H1 (cell line): ENCODE measurements at regions not wholly inside any gene's neighbourhood (a gene's known extent, or its start where the extent isn't known, plus 50 kb on each side); places are given as distances from the start of the nearest gene placed in this dataset.

ENCODE experiments used
- CTCF ChIA-PET: fragments of 300-600 bp; sonication (Branson Sonifier 250); formaldehyde crosslinking; loops from one replicate; lab custom pipeline; 2021; ENCODE audit not compliant: partially characterized antibody; lab: Charles Lee
- POLR2A ChIA-PET: fragments of 300-600 bp; sonication (Branson Sonifier 250); formaldehyde crosslinking; loops from one replicate; lab custom pipeline; 2021; ENCODE audit warnings: inconsistent platforms; ENCODE audit not compliant: partially characterized antibody; lab: Charles Lee
- DNase-seq, 2 experiments: peaks; one replicate each; pipeline versions ENCODE4 v3.0.0 to v3.0.0-alpha.2; 2010 to 2022; ENCODE audit warnings: low spot score in 2 of 2, low read depth in 1 of 2, mixed read lengths in 1 of 2
- FAIRE-seq: peaks from 2 replicates; lab custom pipeline; 2011; peaks lifted over from hg19 to GRCh38; lab: Jason Lieb, UNC
- H2AFZ ChIP-seq: 2 replicates; pipeline ENCODE4 v1.8.1; 2012; ENCODE audit warnings: low read length, inconsistent platforms
- H2AK5ac ChIP-seq: 2 replicates; pipeline ENCODE4 v1.6.1; 2013; ENCODE audit warnings: low read depth, low read length
- H2BK120ac ChIP-seq: replicated peaks from 2 replicates; pipeline ENCODE3; 2013; ENCODE audit warnings: low read depth, low read length, inconsistent platforms
- H2BK12ac ChIP-seq: 2 replicates; pipeline ENCODE4 v1.6.1; 2013; ENCODE audit warnings: low read depth, low read length
- H2BK15ac ChIP-seq: 2 replicates; pipeline ENCODE4 v1.6.1; 2013; ENCODE audit warnings: low read length
- H2BK20ac ChIP-seq: 2 replicates; pipeline ENCODE4 v1.6.1; 2013; ENCODE audit warnings: low read length
- H2BK5ac ChIP-seq: 2 replicates; pipeline ENCODE4 v1.6.1; 2013; ENCODE audit warnings: low read depth, low read length
- H3K14ac ChIP-seq: 2 replicates; pipeline ENCODE4 v1.6.1; 2013; ENCODE audit warnings: inconsistent platforms; ENCODE audit not compliant: insufficient read length
- H3K18ac ChIP-seq: 2 replicates; pipeline ENCODE4 v1.6.1; 2013; ENCODE audit warnings: low read length; ENCODE audit errors: extremely low read depth
- H3K23ac ChIP-seq: 2 replicates; pipeline ENCODE4 v1.6.1; 2013; ENCODE audit warnings: inconsistent platforms; ENCODE audit not compliant: insufficient read length
- H3K23me2 ChIP-seq: 2 replicates; pipeline ENCODE4 v1.6.1; 2013; ENCODE audit warnings: low read depth, low read length
- H3K27ac ChIP-seq: 2 replicates; pipeline ENCODE4 v1.6.1; 2011; ENCODE audit warnings: low read depth, low read length, inconsistent platforms
- H3K27me3 ChIP-seq, 4 experiments: replicated peaks in 1 of 4; 1 replicate in 1 of 4; 2 replicates in 3 of 4; pipeline versions ENCODE4 v1.6.1 to v1.8.1; 2011 to 2013; ENCODE audit warnings: low read length in 3 of 4, mild to moderate bottlenecking in 3 of 4, inconsistent platforms in 2 of 4, mixed read lengths in 2 of 4, moderate library complexity in 1 of 4; ENCODE audit not compliant: control insufficient read depth in 3 of 4, insufficient read depth in 3 of 4; ENCODE audit errors: extremely low read depth in 1 of 4
- H3K36me3 ChIP-seq, 4 experiments: 2 replicates each; pipeline versions ENCODE4 v1.6.1 to v1.8.1; 2011 to 2013; ENCODE audit warnings: mild to moderate bottlenecking in 4 of 4, low read length in 3 of 4, moderate library complexity in 2 of 4, control low read depth in 1 of 4, inconsistent platforms in 1 of 4; ENCODE audit not compliant: insufficient read depth in 4 of 4, control insufficient read depth in 2 of 4
- H3K4ac ChIP-seq: replicated peaks from 2 replicates; pipeline ENCODE3; 2013; ENCODE audit warnings: low read length, low read depth, mixed read lengths, inconsistent platforms; ENCODE audit not compliant: insufficient read length
- H3K4me1 ChIP-seq, 4 experiments: replicated peaks in 1 of 4; 1 replicate in 1 of 4; 2 replicates in 3 of 4; pipeline versions ENCODE4 v1.6.1 to v1.8.1; 2011 to 2013; ENCODE audit warnings: low read length in 3 of 4, inconsistent platforms in 2 of 4, mixed read lengths in 1 of 4; ENCODE audit not compliant: insufficient read depth in 4 of 4, control insufficient read depth in 3 of 4
- H3K4me2 ChIP-seq, 2 experiments: 2 replicates each; pipeline versions ENCODE4 v1.6.1 to v1.8.1; 2011 to 2013; ENCODE audit warnings: low read depth in 2 of 2, low read length in 2 of 2, control low read depth in 1 of 2, inconsistent platforms in 1 of 2, mild to moderate bottlenecking in 1 of 2; ENCODE audit not compliant: insufficient read depth in 1 of 2
- H3K4me3 ChIP-seq, 4 experiments: fragments of 200-600, 300-600 bp in 1 of 4; sonication (generic), shearing (Covaris generic), sonication (Bioruptor Twin) in 1 of 4; 2 replicates each; pipeline versions ENCODE4 v1.5.1 to v1.8.1; 2011 to 2016; ENCODE audit warnings: low read length in 4 of 4, low read depth in 3 of 4, control low read depth in 2 of 4, inconsistent platforms in 2 of 4, mild to moderate bottlenecking in 2 of 4, mixed read lengths in 1 of 4, moderate library complexity in 1 of 4; ENCODE audit not compliant: insufficient read depth in 2 of 4; ENCODE audit errors: extremely low read depth in 1 of 4
- H3K56ac ChIP-seq: replicated peaks from 2 replicates; pipeline ENCODE3; 2013; ENCODE audit warnings: low read depth, mild to moderate bottlenecking, mixed read lengths, low read length, inconsistent platforms; ENCODE audit not compliant: insufficient read length
- H3K79me1 ChIP-seq: 2 replicates; pipeline ENCODE4 v1.6.1; 2013; ENCODE audit warnings: low read depth, low read length, control low read depth
- H3K79me2 ChIP-seq, 2 experiments: 2 replicates each; pipeline versions ENCODE4 v1.6.1 to v1.8.1; 2012 to 2013; ENCODE audit warnings: low read length in 2 of 2, mild to moderate bottlenecking in 2 of 2, inconsistent platforms in 1 of 2; ENCODE audit not compliant: insufficient read depth in 2 of 2, control insufficient read depth in 1 of 2
- H3K9ac ChIP-seq, 4 experiments: replicated peaks in 1 of 4; 1 replicate in 1 of 4; 2 replicates in 3 of 4; pipeline versions ENCODE4 v1.6.1 to v1.8.1; 2011 to 2013; ENCODE audit warnings: low read depth in 3 of 4, low read length in 3 of 4, control low read depth in 2 of 4, mild to moderate bottlenecking in 2 of 4, moderate library complexity in 2 of 4, inconsistent platforms in 1 of 4; ENCODE audit errors: extremely low read depth in 1 of 4
- H3K9me3 ChIP-seq, 2 experiments: 2 replicates each; pipeline versions ENCODE4 v1.6.1 to v1.8.1; 2012 to 2013; ENCODE audit warnings: mild to moderate bottlenecking in 2 of 2, moderate library complexity in 2 of 2, control low read depth in 1 of 2, inconsistent platforms in 1 of 2, low read depth in 1 of 2, low read length in 1 of 2, mixed read lengths in 1 of 2; ENCODE audit not compliant: insufficient read depth in 2 of 2
- H4K20me1 ChIP-seq, 2 experiments: replicated peaks in 1 of 2; 2 replicates each; pipeline versions ENCODE3 to v1.8.1; 2011 to 2013; ENCODE audit warnings: inconsistent platforms in 2 of 2, low read length in 2 of 2, mild to moderate bottlenecking in 1 of 2; ENCODE audit not compliant: insufficient read depth in 2 of 2, control insufficient read depth in 1 of 2
- H4K5ac ChIP-seq: 2 replicates; pipeline ENCODE4 v1.6.1; 2013; ENCODE audit warnings: low read length, low read depth, mixed read lengths, inconsistent platforms; ENCODE audit not compliant: insufficient read length
- H4K8ac ChIP-seq: 2 replicates; pipeline ENCODE4 v1.8.0; 2013; ENCODE audit warnings: mild to moderate bottlenecking, moderate library complexity, low read length, inconsistent platforms; ENCODE audit not compliant: insufficient read depth; ENCODE audit errors: extremely low read depth
- H4K91ac ChIP-seq: replicated peaks from 2 replicates; pipeline ENCODE3; 2013; ENCODE audit warnings: low read length, mixed read lengths, inconsistent platforms; ENCODE audit not compliant: insufficient read length
- ASH2L ChIP-seq: fragments of 200-600, 300-600 bp; sonication (generic); IDR thresholded peaks from one replicate; pipeline ENCODE4 v1.7.1; 2017; ENCODE audit warnings: low read length
- BACH1 ChIP-seq: IDR thresholded peaks from 2 replicates; pipeline ENCODE4 v1.6.1; 2012; ENCODE audit warnings: low read length, improper control_type of control experiment
- CTBP2 ChIP-seq: IDR thresholded peaks from 2 replicates; pipeline ENCODE4 v1.7.0; 2011; ENCODE audit warnings: borderline replicate concordance, mild to moderate bottlenecking, moderate library complexity, mixed read lengths, low read length; ENCODE audit not compliant: insufficient read depth, insufficient read length
- EGR1 ChIP-seq: IDR thresholded peaks from 2 replicates; pipeline ENCODE4 v1.6.1; 2011; ENCODE audit warnings: low read depth, low read length, borderline replicate concordance
- HDAC2 ChIP-seq, 2 experiments: fragments of 300-600 bp in 1 of 2; sonication (generic) in 1 of 2; IDR thresholded peaks; 2 replicates each; pipeline ENCODE4 v1.6.1; 2011 to 2012; ENCODE audit warnings: low read depth in 2 of 2, low read length in 2 of 2, mild to moderate bottlenecking in 2 of 2, moderate library complexity in 2 of 2, borderline replicate concordance in 1 of 2, inconsistent platforms in 1 of 2
- JUN ChIP-seq: IDR thresholded peaks from 2 replicates; pipeline ENCODE4 v1.6.1; 2011; ENCODE audit warnings: low read depth, mild to moderate bottlenecking, improper control_type of control experiment, low read length
- KDM1A ChIP-seq: fragments of 200-600, 300-600 bp; sonication (generic); IDR thresholded peaks from 2 replicates; pipeline ENCODE4 v1.7.1; 2016; ENCODE audit warnings: mild to moderate bottlenecking, low read length, borderline replicate concordance
- RBBP5 ChIP-seq: IDR thresholded peaks from 2 replicates; pipeline ENCODE4 v1.7.1; 2012; ENCODE audit warnings: low read depth, mild to moderate bottlenecking, inconsistent platforms, low read length, moderate library complexity, borderline replicate concordance
- SAP30 ChIP-seq: fragments of 300-600 bp; sonication (generic); IDR thresholded peaks from 2 replicates; pipeline ENCODE4 v1.7.1; 2012; ENCODE audit warnings: low read length, moderate library complexity, mild to moderate bottlenecking, inconsistent platforms; ENCODE audit not compliant: insufficient read depth, insufficient replicate concordance
- ZNF274 ChIP-seq: IDR thresholded peaks from 2 replicates; pipeline ENCODE4 v1.7.0; 2012; ENCODE audit warnings: low read length, borderline replicate concordance; ENCODE audit errors: extremely low read depth
- WGBS, 2 experiments: shearing (Covaris generic) in 1 of 2; methylation state at CpG; one replicate each; pipeline versions ENCODE4 v1.1.6 to v1.1.7; 2013 to 2015; ENCODE audit warnings: low lambda C conversion rate in 2 of 2, mixed read lengths in 2 of 2, inconsistent platforms in 1 of 2, low coverage in 1 of 2, missing lambda C conversion rate in 1 of 2; ENCODE audit not compliant: insufficient replicate concordance in 2 of 2, insufficient coverage in 1 of 2, insufficient read length in 1 of 2; ENCODE audit errors: extremely low coverage in 1 of 2, missing lambda C conversion rate in 1 of 2; 5-methylcytosine and 5-hydroxymethylcytosine counted together

DNA sequence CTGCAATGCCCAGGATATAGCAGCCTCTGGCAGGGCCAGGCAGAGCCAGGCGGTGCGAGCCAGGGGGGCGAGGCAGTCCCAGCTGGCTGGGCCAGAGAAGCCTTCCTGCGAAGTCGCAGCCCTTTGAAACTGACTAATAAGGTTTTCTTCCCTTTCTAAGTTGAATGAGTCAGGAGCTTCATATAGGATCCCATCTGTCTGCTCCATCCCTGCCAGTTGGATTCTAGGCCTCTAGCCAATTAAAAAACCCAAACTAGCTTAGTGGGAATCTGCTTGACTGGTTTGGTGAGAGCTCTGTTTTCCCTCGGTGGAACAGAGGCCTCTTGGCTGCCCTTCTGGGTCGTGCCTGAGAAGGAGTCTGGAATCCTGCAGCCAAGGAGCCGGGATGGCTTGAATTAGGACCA is 70.1 kb upstream of the RAPGEF1 start:
- POLR2A ChIA-PET = no interaction called here
- H3K27ac ChIP-seq = no peak overlapping the region
- WGBS, 2 experiments = 82% methylated on average over 8 of the region's 8 CpGs; no CpG with 5 or more reads in 1 of the 2 experiments
- DNase-seq = no peak
- H3K23ac ChIP-seq = no peak overlapping the region
- no peak overlapping the region for H3K56ac ChIP-seq
- H3K4me2 ChIP-seq = no peak overlapping the region
- no peak overlapping the region; a peak in 1 of 7 replicates for H3K9ac ChIP-seq
- no peak overlapping the region for H3K14ac ChIP-seq
- H3K23me2 ChIP-seq = no peaks in the 10 kb centered on the region; the same call in 1 of the 2 replicates
- H3K79me2 ChIP-seq = no peaks in the 10 kb centered on the region
- H3K36me3 ChIP-seq = no peaks in the 10 kb centered on the region
- no peak overlapping the region for H2AK5ac ChIP-seq
- FAIRE-seq = no peak
- H3K79me1 ChIP-seq = no peaks in the 10 kb centered on the region
- H3K4me3 ChIP-seq = no peak overlapping the region
- no peak overlapping the region for H2BK20ac ChIP-seq
- H2BK120ac ChIP-seq = no peak overlapping the region
- CTCF ChIA-PET = interaction anchor here (0.6 to 3.1 kb wide), 10 partner anchors 9 to 455 kb away, joined by 3 to 17 read pairs (median 4); no protein-coding TSS in a partner anchor
- H3K4me1 ChIP-seq = peaks cover 6 to 27% (median 20%) of the 10 kb centered on the region in 4 experiments
- no peak overlapping the region for H4K91ac ChIP-seq
- no peak overlapping the region for H4K5ac ChIP-seq
- no peaks in the 10 kb centered on the region for H3K27me3 ChIP-seq
- no peak overlapping the region; the same call in 1 of the 2 replicates for H2BK15ac ChIP-seq
- no peak overlapping the region for H2BK12ac ChIP-seq
- H4K8ac ChIP-seq = no peak overlapping the region
- no peak overlapping the region for H3K4ac ChIP-seq
- no peaks in the 10 kb centered on the region for H4K20me1 ChIP-seq
- no peak overlapping the region for H2BK5ac ChIP-seq
- H3K9me3 ChIP-seq = no peaks in the 10 kb centered on the region
- no peak overlapping the region for H3K18ac ChIP-seq
- H2AFZ ChIP-seq = no peak overlapping the region
- TF ChIP-seq KDM1A (no peak), SAP30 (no peak), CTBP2 (no peak), RBBP5 (no peak), JUN (no peak), HDAC2 (IDR thresholded peaks at IDR 0.05; ENCODE audit: borderline replicate concordance in 1 of 2, low read depth in 2 of 2, low read length in 2 of 2) (no peak), BACH1 (no peak), ASH2L (no peak), ZNF274 (no peak), EGR1 (no peak)
